HEK293T (cell line): ENCODE measurements at regions not wholly inside any gene's neighbourhood (a gene's known extent, or its start where the extent isn't known, plus 50 kb on each side); places are given as distances from the start of the nearest gene placed in this dataset.

Source experiments
- BHLHE40 ChIP-seq: fragments of 450-650 bp; IDR thresholded peaks from 2 replicates; pipeline ENCODE4 v1.6.1; 2016; ENCODE audit warnings: mild to moderate bottlenecking, moderate library complexity, borderline replicate concordance
- CTBP1 ChIP-seq: fragments of 450-650 bp; IDR thresholded peaks from 2 replicates; pipeline ENCODE4 v1.6.1; 2016; ENCODE audit warnings: borderline replicate concordance
- ELF4 ChIP-seq: fragments of 450-650 bp; IDR thresholded peaks from 2 replicates; pipeline ENCODE4 v1.6.1; 2017; ENCODE audit warnings: antibody characterized with exemption
- FOXA1 ChIP-seq: fragments of 450-650 bp; IDR thresholded peaks from 2 replicates; pipeline ENCODE4 v1.6.1; 2016; ENCODE audit warnings: mild to moderate bottlenecking
- FOXK2 ChIP-seq: fragments of 450-650 bp; IDR thresholded peaks from 2 replicates; pipeline ENCODE4 v1.6.1; 2016; ENCODE audit warnings: mild to moderate bottlenecking
- FOXM1 ChIP-seq: fragments of 450-650 bp; IDR thresholded peaks from 2 replicates; pipeline ENCODE4 v1.6.1; 2017; ENCODE audit warnings: mild to moderate bottlenecking, borderline replicate concordance
- HDGF ChIP-seq: fragments of 450-650 bp; IDR thresholded peaks from 2 replicates; pipeline ENCODE4 v1.6.1; 2017; ENCODE audit warnings: antibody characterized with exemption, borderline replicate concordance
- NFRKB ChIP-seq: fragments of 450-650 bp; IDR thresholded peaks from 2 replicates; pipeline ENCODE4 v1.6.1; 2016; ENCODE audit warnings: mild to moderate bottlenecking, moderate library complexity
- SP1 ChIP-seq: fragments of 450-650 bp; IDR thresholded peaks from 2 replicates; pipeline ENCODE4 v1.6.1; 2017
- SUZ12 ChIP-seq: fragments of 450-650 bp; IDR thresholded peaks from 2 replicates; pipeline ENCODE4 v1.6.1; 2016; ENCODE audit warnings: mild to moderate bottlenecking
- TARDBP ChIP-seq: fragments of 450-650 bp; IDR thresholded peaks from 2 replicates; pipeline ENCODE4 v1.6.1; 2016

DNA sequence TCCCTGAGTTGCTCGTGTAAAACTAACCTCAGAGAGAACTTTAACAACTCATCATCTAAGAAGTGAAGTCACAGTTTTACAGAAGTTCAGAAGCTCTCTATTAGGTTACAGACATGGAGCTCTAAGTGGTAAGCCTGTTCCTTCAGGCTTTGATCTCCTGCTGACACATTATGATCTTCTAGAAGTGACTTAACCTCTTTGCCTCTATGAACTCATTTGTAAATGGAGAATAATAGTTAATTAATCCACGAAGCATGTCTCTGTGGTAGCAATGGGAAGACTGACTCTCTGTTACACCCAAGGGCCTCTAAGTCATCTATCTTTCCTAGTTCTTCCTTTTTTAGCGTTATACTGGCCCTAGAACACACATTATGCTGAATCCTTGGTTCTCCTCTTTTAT, 157.9 kb upstream of the NRIP1 start:
- no peak for TF ChIP-seq FOXM1
- no peak for TF ChIP-seq FOXA1
- TF ChIP-seq TARDBP, result no peak
- TF ChIP-seq BHLHE40, result no peak
- TF ChIP-seq SP1, result no peak
- no peak for TF ChIP-seq ELF4
- no peak for TF ChIP-seq NFRKB
- TF ChIP-seq HDGF, result no peak
- no peak for TF ChIP-seq SUZ12
- TF ChIP-seq CTBP1, result no peak
- no peak for TF ChIP-seq FOXK2
